Immature natural killer cell (primary cell): ENCODE measurements at regions not wholly inside any gene's neighbourhood (a gene's known extent, or its start where the extent isn't known, plus 50 kb on each side); places are given as distances from the start of the nearest gene placed in this dataset.
"Not testable (repeated sequence)": the region's sequence is repeated elsewhere in the genome, so short reads cannot be mapped to it uniquely, and the experiment has no call there.

ENCODE experiments used
- DNase-seq, 3 donors: peaks; one replicate each; pipeline ENCODE4 v3.0.0; 2022; ENCODE audit warnings: mixed read lengths in 1 of 3
- H3K27ac Mint-ChIP-seq, 6 donors: one replicate each; pipeline ENCODE4 v1.8.0; 2020; ENCODE audit warnings: mixed read lengths in 6 of 6, mild to moderate bottlenecking in 5 of 6, inconsistent platforms in 4 of 6, moderate library complexity in 3 of 6
- H3K27me3 Mint-ChIP-seq, 3 donors: one replicate each; pipeline ENCODE4 v1.8.0; 2020 to 2021; ENCODE audit warnings: low read depth in 3 of 3, mild to moderate bottlenecking in 3 of 3, mixed read lengths in 3 of 3, moderate library complexity in 3 of 3, inconsistent platforms in 1 of 3
- H3K36me3 Mint-ChIP-seq, 3 donors: one replicate each; pipeline ENCODE4 v1.8.0; 2020; ENCODE audit warnings: mixed read lengths in 3 of 3, inconsistent platforms in 2 of 3, mild to moderate bottlenecking in 2 of 3
- H3K4me1 Mint-ChIP-seq, 2 donors: one replicate each; pipeline ENCODE4 v1.8.0; 2020; ENCODE audit warnings: inconsistent platforms in 2 of 2, mild to moderate bottlenecking in 2 of 2, mixed read lengths in 2 of 2, moderate library complexity in 1 of 2
- H3K4me3 Mint-ChIP-seq, 5 donors: one replicate each; pipeline ENCODE4 v1.8.0; 2020; ENCODE audit warnings: mild to moderate bottlenecking in 5 of 5, mixed read lengths in 5 of 5, inconsistent platforms in 3 of 5, moderate library complexity in 3 of 5
- H3K9me3 Mint-ChIP-seq, 6 donors: one replicate each; pipeline ENCODE4 v1.8.0; 2020; ENCODE audit warnings: mild to moderate bottlenecking in 6 of 6, mixed read lengths in 6 of 6, inconsistent platforms in 4 of 6, moderate library complexity in 3 of 6

DNA sequence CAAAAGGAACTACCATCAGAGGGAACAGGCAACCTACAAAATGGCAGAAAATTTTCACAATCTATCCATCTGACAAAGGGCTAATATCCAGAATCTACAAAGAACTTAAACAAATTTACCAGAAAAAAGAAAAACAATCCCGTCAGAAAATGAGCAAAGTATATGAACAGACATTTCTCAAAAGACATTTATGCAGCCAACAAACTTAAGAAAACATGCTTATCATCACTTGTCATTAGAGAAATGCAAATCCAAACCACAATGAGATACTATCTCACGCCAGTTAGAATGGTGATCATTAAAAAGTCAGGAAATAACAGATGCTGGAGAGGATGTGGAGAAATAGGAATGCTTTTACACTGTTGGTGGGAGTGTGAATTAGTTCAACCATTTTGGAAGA lies 516.2 kb downstream of the NFIB start:
- peaks cover 18 to 36% (median 23%) of the 10 kb centered on the region in 6 donors for H3K9me3 Mint-ChIP-seq
- not testable (repeated sequence) for DNase-seq, H3K4me1 Mint-ChIP-seq, H3K36me3 Mint-ChIP-seq, H3K4me3 Mint-ChIP-seq, H3K27me3 Mint-ChIP-seq, H3K27ac Mint-ChIP-seq

DNA sequence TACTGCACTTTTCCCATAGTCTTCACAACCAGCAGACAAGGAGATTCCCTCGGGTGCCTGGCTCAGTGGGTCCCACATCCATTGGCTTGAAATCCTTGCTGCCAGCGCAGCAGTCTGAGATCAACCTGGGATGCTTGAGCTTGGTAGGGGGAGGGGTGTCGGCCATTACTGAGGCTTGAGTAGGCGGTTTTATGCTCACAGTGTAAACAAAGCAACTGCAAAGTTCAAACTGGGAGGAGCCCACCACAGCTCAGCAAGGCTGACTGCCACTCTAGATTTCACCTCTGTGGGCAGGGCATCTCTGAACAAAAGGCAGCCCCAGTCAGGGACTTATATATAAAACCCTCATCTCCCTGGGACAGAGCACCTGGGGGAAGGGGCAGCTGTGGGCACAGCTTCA lies 512.3 kb upstream of the MPDZ start:
- H3K27me3 Mint-ChIP-seq, result peaks cover 0 to 3% (median 0%) of the 10 kb centered on the region in 3 donors
- no peak overlapping the region for H3K27ac Mint-ChIP-seq
- no peaks in the 10 kb centered on the region for H3K36me3 Mint-ChIP-seq
- H3K4me1 Mint-ChIP-seq, result no peaks in the 10 kb centered on the region
- H3K9me3 Mint-ChIP-seq, result peaks cover 17 to 51% (median 36%) of the 10 kb centered on the region in 6 donors
- H3K4me3 Mint-ChIP-seq, result no peak overlapping the region
- DNase-seq, result no peak

DNA sequence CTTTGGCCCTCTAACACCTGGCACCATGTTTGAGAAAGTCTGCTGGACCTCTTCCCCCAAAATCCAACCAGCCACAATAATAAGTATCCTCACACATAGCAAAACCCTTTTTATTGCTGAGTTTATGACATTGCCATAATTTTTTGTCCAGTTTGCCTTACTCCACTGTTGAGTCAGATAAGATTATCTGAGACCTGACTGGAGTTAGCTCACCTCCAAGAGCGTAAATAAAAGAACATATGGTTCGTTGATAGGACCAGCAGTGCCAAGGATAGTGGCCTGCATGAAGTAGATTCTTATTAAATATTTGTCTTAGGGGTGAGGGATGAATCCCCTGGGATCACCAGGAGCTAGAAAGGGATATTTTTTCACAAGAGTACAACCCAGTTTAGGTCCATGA lies 510.6 kb upstream of the MPDZ start:
- Mint-ChIP-seq H3K9me3 (peaks cover 14 to 63% (median 37%) of the 10 kb centered on the region in 6 donors), H3K4me3 (no peak overlapping the region)

DNA sequence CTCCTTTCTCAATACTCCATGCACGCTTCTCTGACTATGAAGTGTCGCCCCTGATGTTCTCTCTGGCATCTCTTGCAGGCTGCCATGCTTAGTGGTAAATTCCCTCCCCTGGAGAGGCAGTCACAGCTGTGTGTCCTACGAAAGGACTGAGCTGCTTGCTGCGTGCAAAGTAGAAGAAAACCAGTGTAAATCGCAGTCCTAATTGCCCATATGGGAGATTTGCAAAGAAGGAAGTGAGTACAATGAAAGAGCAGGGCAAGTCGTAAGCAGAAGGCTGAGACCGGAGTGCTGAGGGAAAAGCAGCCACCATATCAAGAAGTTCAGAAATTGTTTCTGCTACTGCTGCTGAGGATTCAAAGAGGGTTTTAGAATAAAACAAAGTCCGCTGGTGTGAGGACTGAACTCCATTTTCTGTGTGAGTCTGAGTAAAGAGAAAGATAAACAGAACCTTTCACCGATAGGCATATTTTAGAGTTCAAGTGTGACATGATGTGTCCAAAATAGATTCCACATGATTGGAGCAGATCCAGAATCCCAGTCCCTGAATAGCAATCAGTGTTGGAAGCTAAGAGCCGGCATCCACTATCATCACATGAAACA lies 507.8 kb upstream of the MPDZ start:
- Mint-ChIP-seq H3K27ac (no peak overlapping the region), H3K27me3 (no peaks in the 10 kb centered on the region), H3K36me3 (peaks cover 0 to 2% (median 0%) of the 10 kb centered on the region in 3 donors), H3K4me3 (no peak overlapping the region), H3K4me1 (no peaks in the 10 kb centered on the region), H3K9me3 (peaks cover 10 to 40% (median 22%) of the 10 kb centered on the region in 6 donors)
- no peak for DNase-seq

More for the DNA sequence above, 510.6 kb upstream of the MPDZ start:
- Mint-ChIP-seq H3K36me3 (no peaks in the 10 kb centered on the region), H3K27me3 (no peaks in the 10 kb centered on the region), H3K27ac (no peak overlapping the region), H3K4me1 (no peaks in the 10 kb centered on the region)
- DNase-seq, result no peak

DNA sequence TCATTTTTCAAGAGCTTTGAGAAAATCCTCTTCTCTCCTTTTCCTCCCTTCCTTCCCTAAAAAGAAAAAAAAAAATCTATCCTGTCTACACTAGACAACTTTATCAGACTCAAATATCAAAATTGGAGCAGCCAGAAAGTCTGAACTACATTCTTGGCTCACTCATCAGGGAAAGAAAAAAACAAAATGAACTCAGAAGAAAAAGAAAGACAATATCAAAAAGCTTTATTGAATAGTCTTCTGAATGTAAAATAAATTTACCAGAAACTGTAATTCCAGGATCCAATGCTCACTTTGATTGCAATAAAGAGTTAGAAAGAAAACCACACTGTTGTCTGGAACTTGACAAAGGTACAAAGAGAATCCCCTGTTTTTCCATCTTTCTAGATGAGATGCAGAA lies 507.2 kb upstream of the MPDZ start:
- no peak overlapping the region for H3K27ac Mint-ChIP-seq
- peaks cover 10 to 41% (median 23%) of the 10 kb centered on the region in 6 donors for H3K9me3 Mint-ChIP-seq
- no peaks in the 10 kb centered on the region for H3K27me3 Mint-ChIP-seq
- H3K36me3 Mint-ChIP-seq, result peaks cover 0 to 3% (median 0%) of the 10 kb centered on the region in 3 donors
- H3K4me3 Mint-ChIP-seq, result no peak overlapping the region
- DNase-seq, result no peak
- H3K4me1 Mint-ChIP-seq, result no peaks in the 10 kb centered on the region

DNA sequence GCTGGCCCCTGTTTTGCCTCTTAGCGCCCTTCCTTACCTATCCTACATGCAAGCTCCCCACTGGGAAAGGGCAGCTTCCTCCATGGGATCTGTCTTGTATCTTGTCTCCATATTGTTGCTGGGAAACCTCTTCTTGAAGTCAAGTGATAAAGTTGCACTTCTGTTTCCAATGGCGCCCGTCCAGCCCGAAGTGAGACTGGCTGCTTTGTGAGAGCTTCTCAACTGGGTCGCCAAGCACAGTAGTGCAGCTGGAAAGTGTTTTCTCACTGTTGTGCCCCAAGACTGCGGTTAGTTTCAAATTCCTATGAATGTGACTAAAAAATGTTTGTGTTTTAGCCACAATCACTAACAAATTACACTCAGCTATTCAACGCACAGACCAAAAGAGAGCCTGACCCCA lies 506.6 kb upstream of the MPDZ start:
- Mint-ChIP-seq H3K27me3 (no peaks in the 10 kb centered on the region), H3K36me3 (peaks cover 0 to 3% (median 0%) of the 10 kb centered on the region in 3 donors), H3K27ac (no peak overlapping the region), H3K4me1 (no peaks in the 10 kb centered on the region), H3K9me3 (peaks cover 10 to 44% (median 21%) of the 10 kb centered on the region in 6 donors), H3K4me3 (no peak overlapping the region)
- DNase-seq, result no peak

DNA sequence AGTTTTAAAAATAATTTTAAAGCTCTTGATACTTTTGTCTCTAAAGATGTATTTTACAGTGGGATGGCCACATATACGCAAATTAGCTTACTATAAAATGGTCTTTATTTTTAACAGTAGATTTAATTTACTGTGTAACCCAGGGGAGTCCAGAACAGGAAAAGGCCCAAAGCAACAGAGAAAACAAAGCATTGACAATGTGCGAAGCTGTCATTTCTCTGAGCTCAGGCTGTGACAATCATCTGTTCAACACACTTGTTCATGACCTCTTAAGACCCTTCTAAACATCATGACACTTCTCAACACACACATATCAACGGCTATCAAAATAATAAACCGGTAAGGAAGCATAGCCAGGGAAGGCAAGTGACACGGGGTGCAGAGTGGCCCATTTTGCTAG lies 499.6 kb upstream of the MPDZ start:
- no peak overlapping the region for H3K4me3 Mint-ChIP-seq
- H3K27me3 Mint-ChIP-seq, result peaks cover 0 to 3% (median 0%) of the 10 kb centered on the region in 3 donors
- peaks cover 2 to 22% (median 9%) of the 10 kb centered on the region in 6 donors for H3K9me3 Mint-ChIP-seq
- no peak for DNase-seq
- no peaks in the 10 kb centered on the region for H3K4me1 Mint-ChIP-seq
- H3K27ac Mint-ChIP-seq, result no peak overlapping the region
- H3K36me3 Mint-ChIP-seq, result peaks cover 0 to 3% (median 0%) of the 10 kb centered on the region in 3 donors

DNA sequence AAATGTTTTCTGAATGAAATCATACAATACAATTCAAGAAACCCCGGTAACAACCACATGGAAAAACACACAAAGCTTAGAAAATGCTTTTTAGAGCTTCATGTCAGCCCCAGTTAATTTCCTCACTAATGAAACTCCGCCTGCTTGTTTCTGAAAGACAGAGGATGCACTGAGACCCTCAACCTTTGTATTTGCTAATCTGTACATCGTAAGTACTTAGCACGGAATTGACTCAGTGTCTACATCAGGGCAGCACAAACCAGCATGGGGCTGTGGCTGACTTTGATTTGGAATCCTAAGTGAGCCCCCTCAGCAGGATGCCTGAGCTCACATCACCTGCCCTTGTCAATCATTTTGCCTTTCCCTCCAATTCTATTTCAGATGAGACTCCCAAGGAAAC lies 499.1 kb upstream of the MPDZ start:
- H3K4me1 Mint-ChIP-seq, result no peaks in the 10 kb centered on the region
- H3K36me3 Mint-ChIP-seq, result peaks cover 0 to 3% (median 0%) of the 10 kb centered on the region in 3 donors
- H3K27ac Mint-ChIP-seq, result no peak overlapping the region

DNA sequence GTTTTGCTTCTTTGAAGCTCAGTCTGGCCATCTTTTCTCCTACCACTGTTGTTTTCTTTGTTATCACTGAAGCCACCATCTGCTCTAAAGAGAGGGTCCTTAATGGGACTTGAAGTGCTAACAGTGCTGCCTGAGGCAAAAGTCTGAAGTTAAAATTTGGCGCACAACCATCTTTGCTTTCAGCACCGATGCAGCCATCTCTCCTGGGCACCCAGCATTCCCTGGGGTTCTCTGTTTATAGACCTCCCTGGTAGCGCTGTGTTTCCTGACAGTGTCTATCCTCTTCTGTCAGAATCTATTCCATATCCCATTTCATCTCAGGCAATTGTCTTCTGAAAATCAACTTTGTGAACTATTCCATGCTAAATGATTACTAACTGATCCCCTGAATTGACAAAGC lies 491.5 kb upstream of the MPDZ start:
- no peaks in the 10 kb centered on the region for H3K36me3 Mint-ChIP-seq
- no peak overlapping the region for H3K27ac Mint-ChIP-seq
- H3K4me3 Mint-ChIP-seq, result no peak overlapping the region
- no peaks in the 10 kb centered on the region for H3K4me1 Mint-ChIP-seq
- H3K9me3 Mint-ChIP-seq, result peaks cover 1 to 23% (median 9%) of the 10 kb centered on the region in 6 donors
- no peak for DNase-seq
- H3K27me3 Mint-ChIP-seq, result peaks cover 0 to 3% (median 0%) of the 10 kb centered on the region in 3 donors

More for the DNA sequence above, 499.1 kb upstream of the MPDZ start:
- Mint-ChIP-seq H3K4me3 (no peak overlapping the region), H3K27me3 (peaks cover 0 to 3% (median 0%) of the 10 kb centered on the region in 3 donors), H3K9me3 (peaks cover 2 to 23% (median 9%) of the 10 kb centered on the region in 6 donors)
- no peak for DNase-seq

DNA sequence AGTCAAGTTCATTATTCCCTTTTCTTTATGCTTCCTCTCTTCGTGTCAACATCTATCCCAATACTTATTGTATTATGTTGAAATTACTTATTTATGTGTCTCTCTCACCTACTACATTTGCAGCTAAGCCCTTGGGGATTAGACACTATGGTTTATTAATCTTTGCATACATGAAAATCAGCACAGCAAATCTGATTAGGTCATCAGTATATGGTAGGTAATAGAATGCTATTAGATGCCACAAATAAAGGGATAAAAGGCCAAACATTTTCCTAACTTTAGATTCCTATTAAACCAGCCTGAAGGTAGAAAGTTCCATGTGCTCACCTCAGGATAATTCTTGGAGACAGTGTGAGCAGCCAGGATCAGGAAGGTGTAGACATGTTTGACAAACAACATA lies 490.1 kb upstream of the MPDZ start:
- DNase-seq, result no peak
- no peak overlapping the region for H3K4me3 Mint-ChIP-seq
- peaks cover 0 to 3% (median 0%) of the 10 kb centered on the region in 3 donors for H3K27me3 Mint-ChIP-seq
- no peak overlapping the region for H3K27ac Mint-ChIP-seq
- no peaks in the 10 kb centered on the region for H3K4me1 Mint-ChIP-seq
- H3K36me3 Mint-ChIP-seq, result no peaks in the 10 kb centered on the region
- peaks cover 3 to 27% (median 8%) of the 10 kb centered on the region in 6 donors for H3K9me3 Mint-ChIP-seq

DNA sequence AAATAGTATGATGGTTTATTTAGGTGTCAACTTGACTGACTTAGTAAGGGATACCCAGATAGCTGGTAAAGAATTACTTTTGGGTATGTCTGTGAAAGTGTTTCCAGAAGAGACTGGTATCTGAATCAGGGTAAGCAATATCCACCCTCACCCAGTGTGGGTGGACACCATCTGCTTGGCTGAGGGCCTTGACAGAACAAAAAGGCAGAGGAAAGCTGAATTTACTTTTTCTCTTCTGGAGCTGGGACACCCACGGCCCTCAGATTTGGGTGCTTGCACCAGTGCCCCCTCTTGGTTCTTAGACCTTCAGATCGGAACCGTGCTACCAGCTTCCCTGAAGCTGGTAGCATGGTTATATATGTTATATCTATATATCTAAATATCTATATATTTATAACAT lies 489.5 kb upstream of the MPDZ start:
- H3K4me3 Mint-ChIP-seq, result no peak overlapping the region
- DNase-seq, result no peak
- no peaks in the 10 kb centered on the region for H3K4me1 Mint-ChIP-seq
- H3K36me3 Mint-ChIP-seq, result no peaks in the 10 kb centered on the region
- no peak overlapping the region for H3K27ac Mint-ChIP-seq
- H3K9me3 Mint-ChIP-seq, result peaks cover 3 to 29% (median 8%) of the 10 kb centered on the region in 6 donors
- H3K27me3 Mint-ChIP-seq, result peaks cover 0 to 3% (median 0%) of the 10 kb centered on the region in 3 donors

DNA sequence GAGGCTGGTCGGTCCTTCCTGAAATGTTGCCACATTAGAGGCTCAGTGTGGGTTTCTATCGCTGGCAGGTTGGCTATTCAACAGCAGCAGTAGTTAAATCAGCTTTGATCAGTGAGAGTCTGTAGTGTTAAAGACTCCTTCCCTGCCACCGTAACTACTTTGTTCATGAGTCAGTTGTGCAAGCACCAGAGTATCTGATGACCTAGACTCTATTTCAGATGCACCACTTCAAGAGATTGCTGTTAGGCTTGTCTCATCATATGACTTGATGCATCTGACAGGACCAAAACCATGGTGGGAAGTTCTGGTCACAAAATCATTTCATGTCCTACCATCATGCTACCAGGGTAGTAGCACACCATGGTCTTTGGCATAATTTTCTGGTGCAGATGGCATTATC lies 482.7 kb upstream of the MPDZ start:
- H3K9me3 Mint-ChIP-seq, result peaks cover 3 to 19% (median 9%) of the 10 kb centered on the region in 6 donors
- H3K27ac Mint-ChIP-seq, result no peak overlapping the region
- H3K36me3 Mint-ChIP-seq, result no peaks in the 10 kb centered on the region
- H3K27me3 Mint-ChIP-seq, result peaks cover 0 to 2% (median 1%) of the 10 kb centered on the region in 3 donors
- no peak overlapping the region for H3K4me3 Mint-ChIP-seq
- DNase-seq, result no peak
- no peaks in the 10 kb centered on the region for H3K4me1 Mint-ChIP-seq

DNA sequence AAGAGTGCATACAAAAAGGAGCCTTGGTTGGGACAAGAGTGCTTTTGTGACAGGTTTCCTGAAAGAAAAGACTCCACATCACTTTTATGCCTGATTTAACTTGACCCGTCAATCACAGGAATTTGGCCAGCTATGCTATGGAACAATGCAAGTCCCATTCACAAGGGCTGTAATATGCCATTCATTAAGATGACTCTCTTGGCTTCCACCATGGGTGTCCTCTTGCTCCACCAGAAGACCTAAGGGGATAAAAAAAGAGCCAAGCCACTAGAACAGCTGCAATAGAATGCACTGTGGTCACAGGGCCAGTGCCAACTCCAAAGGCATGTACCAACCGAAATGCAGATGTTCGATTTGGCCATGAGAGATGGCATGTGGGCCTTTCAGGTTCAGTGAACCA lies 480.1 kb upstream of the MPDZ start:
- Mint-ChIP-seq H3K4me1 (no peaks in the 10 kb centered on the region), H3K9me3 (peaks cover 6 to 30% (median 17%) of the 10 kb centered on the region in 6 donors), H3K27me3 (peaks cover 0 to 1% (median 0%) of the 10 kb centered on the region in 3 donors), H3K27ac (no peak overlapping the region), H3K4me3 (no peak overlapping the region), H3K36me3 (no peaks in the 10 kb centered on the region)
- no peak for DNase-seq

DNA sequence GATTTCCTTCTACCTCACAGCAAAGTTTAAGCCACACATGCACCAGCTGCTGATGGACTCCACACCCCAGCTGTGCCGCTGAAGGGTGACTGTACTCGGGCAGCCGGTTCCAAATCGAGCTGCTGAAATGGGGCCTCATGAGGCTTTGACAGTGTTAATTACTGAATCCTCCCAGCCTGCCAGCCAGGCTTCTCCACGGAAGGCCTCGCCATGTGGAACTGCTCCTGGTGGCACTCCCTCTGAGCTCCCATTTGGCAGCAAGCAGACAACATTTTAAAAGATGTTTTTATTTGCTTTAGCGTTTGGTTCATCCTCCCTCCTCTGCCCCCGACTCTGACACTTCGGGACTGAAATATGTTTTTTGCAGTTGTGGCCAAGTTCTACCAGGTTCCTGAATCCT lies 479.4 kb upstream of the MPDZ start:
- Mint-ChIP-seq H3K9me3 (peaks cover 8 to 31% (median 15%) of the 10 kb centered on the region in 6 donors), H3K27ac (no peak overlapping the region), H3K4me3 (no peak overlapping the region), H3K27me3 (peaks cover 0 to 1% (median 0%) of the 10 kb centered on the region in 3 donors), H3K4me1 (no peaks in the 10 kb centered on the region), H3K36me3 (no peaks in the 10 kb centered on the region)
- DNase-seq, result no peak

DNA sequence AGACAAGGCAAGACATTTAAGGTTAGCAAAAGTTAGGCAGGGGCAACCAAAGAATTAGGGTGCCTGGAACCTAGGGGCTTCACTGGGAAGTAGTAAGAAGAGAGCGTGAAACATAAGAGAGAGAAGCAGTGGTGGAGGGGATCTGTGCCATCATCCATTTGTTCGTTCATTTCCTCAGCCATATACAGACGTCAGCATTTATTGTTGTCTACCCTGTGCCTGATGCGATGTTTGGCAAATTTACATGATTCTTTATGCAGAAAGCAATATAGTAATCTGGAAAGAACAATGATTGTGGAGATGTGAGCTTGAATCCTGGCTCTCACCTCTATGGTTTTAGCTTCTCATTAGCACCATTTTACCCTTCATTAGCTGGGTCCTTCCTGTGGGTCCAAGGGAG lies 477.5 kb upstream of the MPDZ start:
- Mint-ChIP-seq H3K27me3 (peaks cover 0 to 1% (median 0%) of the 10 kb centered on the region in 3 donors), H3K4me1 (no peaks in the 10 kb centered on the region), H3K27ac (no peak overlapping the region), H3K4me3 (no peak overlapping the region), H3K9me3 (peaks cover 9 to 35% (median 21%) of the 10 kb centered on the region in 6 donors), H3K36me3 (no peaks in the 10 kb centered on the region)
- no peak for DNase-seq
